ENCODE measurements at regions not wholly inside any gene's neighbourhood (a gene's known extent, or its start where the extent isn't known, plus 50 kb on each side); places are given as distances from the start of the nearest gene placed in this dataset.

- no peak for TF ChIP-seq CTCF (conservative IDR thresholded peaks at IDR 0.05; ENCODE audit: low read length)
- TF ChIP-seq EZH2phosphoT487 (IDR thresholded peaks at IDR 0.05; ENCODE audit: borderline replicate concordance) = no peak
Measured at GRCh38 chr6:97449444-97449966, 166.5 kb upstream of the MMS22L start.
